Mucosa of descending colon (tissue), 3 donors: ENCODE measurements at regions not wholly inside any gene's neighbourhood (a gene's known extent, or its start where the extent isn't known, plus 50 kb on each side); places are given as distances from the start of the nearest gene placed in this dataset.
"Not testable (repeated sequence)": the region's sequence is repeated elsewhere in the genome, so short reads cannot be mapped to it uniquely, and the experiment has no call there.

Source experiments
- ATAC-seq: fragments of 200-7000 bp; cut with Tn5 transposase; one replicate; pipeline ENCODE4 v1.9.1; 2020; ENCODE audit warnings: mild to moderate bottlenecking, moderate library complexity
- DNase-seq, 3 donors: peaks; one replicate each; pipeline ENCODE4 v3.0.0-alpha.2; 2020
- H3K36me3 ChIP-seq: fragments of 200-600 bp; one replicate; pipeline ENCODE4 v1.8.0; 2021; ENCODE audit warnings: low read depth, mild to moderate bottlenecking
- H3K4me1 ChIP-seq: fragments of 200-600 bp; one replicate; pipeline ENCODE4 v1.8.0; 2021; ENCODE audit warnings: low read depth, mild to moderate bottlenecking
- H3K4me3 ChIP-seq: fragments of 200-600 bp; one replicate; pipeline ENCODE4 v1.8.0; 2021; ENCODE audit warnings: mild to moderate bottlenecking
- H3K9me3 ChIP-seq: fragments of 200-600 bp; one replicate; pipeline ENCODE4 v1.8.0; 2021; ENCODE audit warnings: mild to moderate bottlenecking
- intact Hi-C, 2 donors: fragments of 100-400 bp; cut with DNase I in 1 of 2; cut with micrococcal nuclease in 1 of 2; formaldehyde crosslinking; loops; one replicate each; pipeline versions ENCODE4 v1.11.0 to v1.11.1; 2022; cut with DNase I, micrococcal nuclease
- TF ChIP-seq, protein P1 (sequence below): fragments of 200-600 bp; IDR thresholded peaks from one replicate; pipeline ENCODE4 v1.8.0; 2022; ENCODE audit warnings: antibody characterized with exemption, mild to moderate bottlenecking
- donor health status: DM: no; HTN: no; CAD: no; lungs with moderate emphysema.
- donor health status: DM: no; HTN: no; CAD: no.
- donor health status: DM: no; HTN: yes; CAD: no.

DNA sequence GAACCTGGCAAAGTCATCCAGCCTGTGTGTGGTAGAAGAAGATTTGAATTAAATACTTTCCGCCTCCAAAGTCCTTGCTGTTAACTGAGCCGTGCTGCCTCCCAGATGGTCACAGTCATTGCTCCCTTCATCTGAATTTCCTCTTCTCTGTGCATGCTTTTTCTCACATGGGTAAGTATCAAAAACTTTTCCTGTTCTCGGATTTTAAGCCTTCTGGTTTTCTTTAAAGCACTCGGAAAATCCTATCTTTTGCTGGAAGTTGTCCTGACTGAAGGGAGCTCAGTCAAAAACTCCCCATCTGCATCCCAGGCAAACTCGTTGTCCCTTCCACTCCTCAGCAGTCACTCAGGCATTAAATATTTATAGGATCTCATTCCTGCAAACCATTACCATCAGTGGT lies 290.0 kb upstream of the PIK3R1 start:
- intact Hi-C loops: no loop called here
- no peaks in the 10 kb centered on the region for H3K4me1 ChIP-seq

DNA sequence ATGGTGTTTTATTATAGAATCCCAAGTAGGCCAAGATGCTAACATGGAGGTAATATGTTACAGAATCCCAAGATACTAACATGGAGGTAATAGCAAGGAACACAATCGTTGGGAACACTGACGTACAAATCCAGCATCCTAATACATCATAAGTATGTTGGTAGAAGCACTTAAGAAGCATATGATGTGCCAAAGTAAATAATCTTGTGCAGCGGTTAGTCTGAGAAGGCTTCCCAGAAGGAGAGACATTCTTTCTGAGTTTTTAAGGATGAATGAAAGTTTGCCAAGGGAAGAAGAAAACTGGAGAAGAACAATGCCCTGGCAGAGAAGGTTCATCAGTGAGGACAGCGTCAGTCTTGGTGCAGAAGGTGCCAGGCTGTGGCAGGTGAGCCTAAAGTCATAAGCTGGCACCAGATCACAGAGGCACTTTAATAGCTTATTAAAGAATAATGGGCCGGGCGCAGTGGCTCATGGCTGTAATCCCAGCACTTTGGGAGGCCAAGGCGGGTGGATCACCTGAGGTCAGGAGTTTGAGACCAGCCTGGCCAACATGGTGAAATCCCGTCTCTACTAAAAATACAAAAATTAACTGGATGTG lies 294.5 kb upstream of the PIK3R1 start:
- intact Hi-C loops: no loop called here
- no peak for ATAC-seq
- Histone ChIP-seq H3K36me3 (no peaks in the 10 kb centered on the region), H3K4me1 (no peaks in the 10 kb centered on the region), H3K9me3 (peaks cover 4% of the 10 kb centered on the region), H3K4me3 (no peak overlapping the region)
- DNase-seq: no peak
- TF ChIP-seq, protein P1, sequence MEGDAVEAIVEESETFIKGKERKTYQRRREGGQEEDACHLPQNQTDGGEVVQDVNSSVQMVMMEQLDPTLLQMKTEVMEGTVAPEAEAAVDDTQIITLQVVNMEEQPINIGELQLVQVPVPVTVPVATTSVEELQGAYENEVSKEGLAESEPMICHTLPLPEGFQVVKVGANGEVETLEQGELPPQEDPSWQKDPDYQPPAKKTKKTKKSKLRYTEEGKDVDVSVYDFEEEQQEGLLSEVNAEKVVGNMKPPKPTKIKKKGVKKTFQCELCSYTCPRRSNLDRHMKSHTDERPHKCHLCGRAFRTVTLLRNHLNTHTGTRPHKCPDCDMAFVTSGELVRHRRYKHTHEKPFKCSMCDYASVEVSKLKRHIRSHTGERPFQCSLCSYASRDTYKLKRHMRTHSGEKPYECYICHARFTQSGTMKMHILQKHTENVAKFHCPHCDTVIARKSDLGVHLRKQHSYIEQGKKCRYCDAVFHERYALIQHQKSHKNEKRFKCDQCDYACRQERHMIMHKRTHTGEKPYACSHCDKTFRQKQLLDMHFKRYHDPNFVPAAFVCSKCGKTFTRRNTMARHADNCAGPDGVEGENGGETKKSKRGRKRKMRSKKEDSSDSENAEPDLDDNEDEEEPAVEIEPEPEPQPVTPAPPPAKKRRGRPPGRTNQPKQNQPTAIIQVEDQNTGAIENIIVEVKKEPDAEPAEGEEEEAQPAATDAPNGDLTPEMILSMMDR: no peak

More for the DNA sequence above, 290.0 kb upstream of the PIK3R1 start:
- Histone ChIP-seq H3K9me3 (no peaks in the 10 kb centered on the region), H3K36me3 (no peaks in the 10 kb centered on the region), H3K4me3 (no peak overlapping the region)
- no peak for DNase-seq
- no peak for ATAC-seq
- TF ChIP-seq, protein P1: no peak

DNA sequence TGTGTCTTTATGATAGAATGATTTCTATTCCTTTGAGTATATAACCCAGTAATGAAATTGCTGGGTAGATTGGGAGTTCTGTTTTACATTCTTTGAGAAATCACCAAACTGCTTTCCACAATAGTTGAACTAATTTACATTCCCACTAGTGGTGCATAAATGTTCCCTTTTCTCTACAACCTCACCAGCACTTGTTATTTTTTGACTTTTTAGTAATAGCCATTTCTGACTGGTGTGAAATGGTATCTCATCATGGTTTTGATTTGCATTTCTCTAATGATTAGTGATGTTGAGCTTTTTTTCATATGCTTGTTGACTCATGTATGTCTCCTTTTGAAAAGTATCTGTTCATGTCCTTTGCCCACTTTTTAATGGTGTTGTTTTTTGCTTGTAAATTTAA lies 296.0 kb upstream of the PIK3R1 start:
- DNase-seq, intact Hi-C loops, H3K36me3 ChIP-seq, ATAC-seq, H3K4me1 ChIP-seq, H3K4me3 ChIP-seq, H3K9me3 ChIP-seq: not testable (repeated sequence)

DNA sequence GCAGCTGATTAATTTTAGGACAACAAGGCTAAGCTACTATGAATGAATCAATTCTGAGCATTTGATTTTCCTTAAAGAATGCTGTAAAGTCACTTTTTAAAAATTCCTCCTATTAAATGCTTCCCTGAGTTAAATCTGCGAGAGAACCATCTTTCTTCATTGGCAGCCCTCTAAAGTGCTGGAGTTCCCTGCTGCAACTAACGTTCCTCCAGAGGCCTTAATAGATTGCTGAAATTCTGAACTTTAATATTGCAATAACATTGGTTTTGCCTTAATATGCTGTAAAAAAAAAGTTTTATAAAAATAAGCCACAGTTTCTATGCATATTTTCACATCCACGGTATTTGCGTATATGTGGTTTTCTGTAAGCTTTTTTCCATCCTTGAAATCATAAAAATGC lies 298.0 kb upstream of the PIK3R1 start:
- H3K4me1 ChIP-seq: no peaks in the 10 kb centered on the region
- ATAC-seq (no peak), DNase-seq (no peak)
- no peak overlapping the region for H3K4me3 ChIP-seq
- H3K9me3 ChIP-seq: peaks cover 4% of the 10 kb centered on the region
- TF ChIP-seq, protein P1: no peak
- no peaks in the 10 kb centered on the region for H3K36me3 ChIP-seq
- intact Hi-C loops: no loop called here

DNA sequence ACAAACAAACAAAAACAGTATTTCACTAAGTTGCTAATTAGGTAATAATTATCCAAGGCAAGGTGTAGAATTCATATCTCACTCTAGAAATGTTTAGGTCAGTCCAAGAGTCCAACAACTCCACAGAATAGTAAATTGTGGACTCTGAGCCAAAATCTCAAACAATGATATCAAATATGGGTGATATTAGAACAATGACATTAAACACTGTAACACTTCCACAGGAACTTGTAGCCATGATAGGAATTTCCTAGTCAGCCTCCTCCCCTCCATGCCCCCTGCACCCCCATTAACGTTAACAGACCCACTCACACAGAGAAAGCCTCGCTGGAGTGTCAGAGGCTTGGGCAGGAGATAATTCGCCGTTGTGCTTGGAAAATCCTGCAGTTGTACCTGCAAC lies 305.0 kb upstream of the PIK3R1 start:
- H3K4me3 ChIP-seq: no peak overlapping the region
- ATAC-seq (no peak), DNase-seq (no peak)
- no peaks in the 10 kb centered on the region for H3K36me3 ChIP-seq
- no peaks in the 10 kb centered on the region for H3K4me1 ChIP-seq
- no peaks in the 10 kb centered on the region for H3K9me3 ChIP-seq
- TF ChIP-seq, protein P1: no peak
- intact Hi-C loops: no loop called here

DNA sequence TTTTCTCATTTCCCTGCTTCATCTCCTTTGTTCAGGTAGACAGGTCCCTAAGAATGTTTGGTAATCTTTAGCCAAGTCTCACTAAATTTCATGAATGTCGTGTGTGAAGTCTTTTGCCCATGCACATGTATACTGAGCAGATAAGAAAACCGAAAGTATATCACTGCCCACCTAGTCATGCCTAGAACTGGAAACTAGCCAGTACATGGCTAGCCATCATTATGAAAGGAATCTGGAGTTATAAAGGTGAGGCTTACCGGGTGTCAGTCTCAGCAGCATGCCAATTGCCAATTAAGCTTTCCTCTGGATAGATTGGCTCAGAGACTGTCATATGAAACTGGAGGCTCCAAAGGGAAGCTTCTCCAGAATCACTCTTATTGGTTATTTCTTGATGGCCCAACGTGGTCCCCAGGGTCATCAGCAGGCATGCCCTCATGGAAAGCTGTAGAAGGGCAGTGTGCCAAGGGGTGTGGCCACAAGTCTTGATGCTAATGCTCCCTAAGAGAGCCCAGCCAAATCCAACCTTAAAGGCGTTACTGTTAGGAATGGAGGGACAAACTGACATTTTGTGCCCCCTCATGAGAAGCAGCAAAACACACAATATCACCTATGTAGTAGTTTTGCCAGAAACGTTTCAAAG lies 307.3 kb upstream of the PIK3R1 start:
- intact Hi-C loops: no loop called here
- TF ChIP-seq, protein P1: no peak
- ATAC-seq (peak; percentile 50), DNase-seq (peak in 1 of 3 donors; percentile 27)
- Histone ChIP-seq H3K36me3 (no peaks in the 10 kb centered on the region), H3K4me3 (no peak overlapping the region), H3K9me3 (no peaks in the 10 kb centered on the region), H3K4me1 (no peaks in the 10 kb centered on the region)
